WERI-Rb-1 (cell line): ENCODE measurements at regions not wholly inside any gene's neighbourhood (a gene's known extent, or its start where the extent isn't known, plus 50 kb on each side); places are given as distances from the start of the nearest gene placed in this dataset.

Experiments used
- DNase-seq: peaks from one replicate; pipeline ENCODE4 v3.0.0-alpha.2; 2020
- H3K27ac ChIP-seq: fragments of 250-450 bp; sonication (Bioruptor Pico); 2 replicates; pipeline ENCODE4 v1.5.1; 2020; ENCODE audit warnings: mild to moderate bottlenecking, moderate library complexity
- H3K27me3 ChIP-seq: fragments of 250-450 bp; sonication (Bioruptor Pico); 2 replicates; pipeline ENCODE4 v1.5.1; 2021; ENCODE audit warnings: mild to moderate bottlenecking, low read depth, moderate library complexity; ENCODE audit not compliant: insufficient read depth, severe bottlenecking
- H3K36me3 ChIP-seq: fragments of 250-450 bp; sonication (Bioruptor Pico); 2 replicates; pipeline ENCODE4 v1.5.1; 2020; ENCODE audit warnings: mild to moderate bottlenecking, moderate library complexity
- H3K4me3 ChIP-seq: 2 replicates; pipeline ENCODE4 v1.5.1; 2011; ENCODE audit warnings: low read depth, mild to moderate bottlenecking, control low read depth, low read length
- H3K9me3 ChIP-seq: fragments of 250-450 bp; sonication (Bioruptor Pico); 2 replicates; pipeline ENCODE4 v1.5.1; 2021; ENCODE audit warnings: mild to moderate bottlenecking, moderate library complexity; ENCODE audit not compliant: severe bottlenecking
- TF ChIP-seq, protein P1 (sequence below): IDR thresholded peaks from 2 replicates; pipeline ENCODE4 v1.5.1; 2011; ENCODE audit warnings: low read depth, mild to moderate bottlenecking, control low read depth, inconsistent platforms, low read length

DNA sequence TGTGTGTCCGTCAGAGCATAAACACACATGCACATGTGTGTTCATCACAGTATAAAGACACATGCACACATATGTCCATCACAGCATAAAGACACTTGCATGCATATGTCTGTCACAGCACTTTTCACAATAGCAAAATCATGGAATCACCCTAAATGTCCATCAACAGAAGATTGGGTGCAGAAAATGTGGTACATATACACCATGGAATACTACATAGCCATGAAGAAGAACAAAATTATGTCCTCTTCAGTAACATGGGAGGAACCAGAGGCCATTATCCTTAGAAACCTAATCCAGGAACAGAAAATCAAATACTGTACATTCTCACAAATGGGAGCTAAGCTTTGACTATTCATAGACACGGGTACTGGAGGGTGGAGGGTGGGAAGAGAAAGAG, 732.2 kb downstream of the GALR1 start:
- no peak overlapping the region for H3K4me3 ChIP-seq
- no peaks in the 10 kb centered on the region for H3K9me3 ChIP-seq
- DNase-seq, result no peak
- H3K36me3 ChIP-seq, result no peaks in the 10 kb centered on the region
- TF ChIP-seq, protein P1, sequence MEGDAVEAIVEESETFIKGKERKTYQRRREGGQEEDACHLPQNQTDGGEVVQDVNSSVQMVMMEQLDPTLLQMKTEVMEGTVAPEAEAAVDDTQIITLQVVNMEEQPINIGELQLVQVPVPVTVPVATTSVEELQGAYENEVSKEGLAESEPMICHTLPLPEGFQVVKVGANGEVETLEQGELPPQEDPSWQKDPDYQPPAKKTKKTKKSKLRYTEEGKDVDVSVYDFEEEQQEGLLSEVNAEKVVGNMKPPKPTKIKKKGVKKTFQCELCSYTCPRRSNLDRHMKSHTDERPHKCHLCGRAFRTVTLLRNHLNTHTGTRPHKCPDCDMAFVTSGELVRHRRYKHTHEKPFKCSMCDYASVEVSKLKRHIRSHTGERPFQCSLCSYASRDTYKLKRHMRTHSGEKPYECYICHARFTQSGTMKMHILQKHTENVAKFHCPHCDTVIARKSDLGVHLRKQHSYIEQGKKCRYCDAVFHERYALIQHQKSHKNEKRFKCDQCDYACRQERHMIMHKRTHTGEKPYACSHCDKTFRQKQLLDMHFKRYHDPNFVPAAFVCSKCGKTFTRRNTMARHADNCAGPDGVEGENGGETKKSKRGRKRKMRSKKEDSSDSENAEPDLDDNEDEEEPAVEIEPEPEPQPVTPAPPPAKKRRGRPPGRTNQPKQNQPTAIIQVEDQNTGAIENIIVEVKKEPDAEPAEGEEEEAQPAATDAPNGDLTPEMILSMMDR, result no peak
- no peaks in the 10 kb centered on the region for H3K27me3 ChIP-seq
- no peak overlapping the region for H3K27ac ChIP-seq

DNA sequence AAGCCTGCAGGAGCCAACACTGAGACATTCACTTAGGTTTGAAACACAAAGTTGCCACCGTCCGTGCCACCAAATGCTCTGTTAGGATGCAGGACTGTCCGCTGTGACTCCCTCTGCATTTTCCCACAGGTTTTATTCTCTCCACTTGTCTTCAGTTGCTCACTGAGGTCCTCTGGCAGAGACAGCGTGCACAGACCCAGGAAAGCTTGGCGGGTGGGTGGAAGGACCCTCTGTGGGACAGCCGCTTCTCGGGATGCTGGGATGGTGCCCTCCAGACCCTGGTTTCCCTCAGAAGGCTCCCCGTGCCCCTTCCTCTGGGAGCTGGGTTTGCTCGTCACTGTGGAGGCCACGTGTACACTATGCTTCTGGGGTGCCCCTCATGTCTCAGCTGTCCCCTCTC, 733.6 kb downstream of the GALR1 start:
- Histone ChIP-seq H3K9me3 (no peaks in the 10 kb centered on the region), H3K27ac (no peak overlapping the region)
- TF ChIP-seq, protein P1, result no peak

DNA sequence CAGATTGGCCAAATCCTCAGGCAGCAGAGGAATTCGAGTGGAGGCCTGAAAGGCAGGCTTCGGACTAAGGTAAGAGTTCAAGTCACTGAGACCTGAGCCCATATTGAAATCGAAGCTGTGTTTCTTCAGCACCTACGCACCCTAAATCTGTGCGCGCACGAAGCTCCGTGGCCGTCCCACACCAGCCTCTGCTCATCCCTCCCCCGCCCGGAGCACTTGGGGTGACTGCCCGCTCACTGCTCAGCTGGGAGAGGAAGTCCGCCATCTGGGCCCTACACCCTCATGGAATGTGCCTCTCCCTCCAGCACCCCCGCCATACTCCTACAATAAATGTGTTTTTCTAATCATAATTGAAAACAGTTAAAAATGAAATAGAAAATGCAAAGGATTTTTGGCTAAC, 734.5 kb downstream of the GALR1 start:
- Histone ChIP-seq H3K27me3 (no peaks in the 10 kb centered on the region), H3K27ac (no peak overlapping the region), H3K9me3 (no peaks in the 10 kb centered on the region), H3K36me3 (no peaks in the 10 kb centered on the region), H3K4me3 (peak overlapping the region; percentile 1; the same call in 1 of the 2 replicates)
- peak; percentile 81 for DNase-seq
- TF ChIP-seq, protein P1, result no peak

More for the DNA sequence above, 733.6 kb downstream of the GALR1 start:
- no peaks in the 10 kb centered on the region for H3K27me3 ChIP-seq
- H3K36me3 ChIP-seq, result no peaks in the 10 kb centered on the region
- no peak overlapping the region for H3K4me3 ChIP-seq
- no peak for DNase-seq

DNA sequence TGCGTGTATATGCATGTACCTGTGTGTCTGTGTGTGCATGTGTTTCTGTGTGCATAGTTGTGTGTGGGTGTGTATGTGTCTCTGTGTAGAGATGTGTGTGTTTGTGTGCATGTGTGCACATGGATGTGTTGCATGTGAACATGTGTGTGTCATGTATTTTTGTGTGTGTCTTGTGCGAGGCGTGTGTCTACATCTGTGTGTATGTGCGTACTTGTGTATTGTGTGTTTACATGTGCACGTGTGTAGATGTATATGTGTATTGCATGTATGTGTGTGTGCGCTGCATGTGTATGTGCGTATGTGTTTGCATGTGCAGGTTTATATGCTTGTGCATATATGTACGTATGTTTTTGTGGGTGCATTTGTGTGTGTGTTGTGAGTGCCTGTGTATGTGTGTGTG, 735.2 kb downstream of the GALR1 start:
- Histone ChIP-seq H3K9me3 (no peaks in the 10 kb centered on the region), H3K27ac (no peak overlapping the region), H3K27me3 (no peaks in the 10 kb centered on the region), H3K4me3 (no peak overlapping the region), H3K36me3 (no peaks in the 10 kb centered on the region)
- DNase-seq, result no peak
- TF ChIP-seq, protein P1, result no peak

DNA sequence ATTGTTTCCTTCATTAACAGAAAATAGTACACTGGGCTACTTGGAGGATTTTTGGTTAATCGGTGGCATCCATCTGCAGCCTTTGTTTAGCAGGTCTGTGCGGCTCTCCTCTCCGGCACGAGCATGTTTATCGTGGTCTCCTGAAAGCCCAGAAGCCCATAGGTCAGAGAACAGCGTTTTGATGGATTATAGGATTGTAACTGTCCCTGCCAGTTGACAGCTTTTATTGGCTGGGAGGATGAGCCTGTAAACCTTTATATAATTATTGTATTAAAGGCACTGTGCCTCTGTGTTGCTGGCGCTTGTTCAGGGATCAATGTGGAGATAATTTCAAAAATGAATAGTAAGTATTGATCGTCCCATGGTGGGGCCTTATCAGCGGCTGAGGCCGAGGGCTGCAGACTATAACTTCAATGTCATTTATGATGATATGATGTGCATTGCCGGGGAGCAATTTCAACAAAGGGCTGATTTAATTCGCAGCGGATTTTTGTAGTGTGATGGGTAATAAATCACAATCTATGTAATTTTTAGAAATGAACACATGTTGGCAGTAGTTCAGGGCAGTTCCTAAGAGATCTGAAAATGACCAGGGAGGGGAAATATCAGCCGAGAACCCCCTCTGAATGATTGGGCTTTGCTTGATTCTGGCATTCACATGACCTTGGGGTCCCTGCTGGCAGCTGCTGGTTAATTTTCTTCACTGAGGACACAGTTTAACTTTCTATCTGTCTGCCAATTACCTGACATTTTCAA, 736.1 kb downstream of the GALR1 start:
- H3K4me3 ChIP-seq, result peak overlapping the region; percentile 35
- no peaks in the 10 kb centered on the region for H3K27me3 ChIP-seq
- H3K27ac ChIP-seq, result peak overlapping the region; percentile 74
- H3K36me3 ChIP-seq, result no peaks in the 10 kb centered on the region
- no peaks in the 10 kb centered on the region for H3K9me3 ChIP-seq
- DNase-seq, result peak; percentile 71
- TF ChIP-seq, protein P1, result no peak

DNA sequence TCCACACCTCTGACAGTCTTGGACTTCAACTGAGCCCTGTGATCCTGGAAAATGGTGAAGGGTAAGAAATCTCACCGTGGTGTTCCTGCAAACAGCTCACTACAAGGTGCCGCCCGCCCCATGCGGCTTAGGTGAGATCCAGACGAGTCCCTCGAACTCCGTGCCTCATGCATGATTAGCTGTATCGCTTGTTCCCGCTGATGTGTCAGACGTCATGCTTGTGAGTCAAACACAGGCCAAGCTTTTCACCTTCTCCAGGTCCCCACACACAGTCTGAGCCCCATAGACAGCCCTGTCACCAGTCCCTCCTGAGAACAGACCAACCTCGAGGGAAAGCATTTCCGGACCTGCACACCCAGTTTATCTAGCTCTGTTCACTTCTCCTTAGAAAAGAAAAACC, 740.5 kb downstream of the GALR1 start:
- H3K27ac ChIP-seq, result no peak overlapping the region
- no peak for DNase-seq
- no peaks in the 10 kb centered on the region for H3K27me3 ChIP-seq
- H3K36me3 ChIP-seq, result no peaks in the 10 kb centered on the region
- TF ChIP-seq, protein P1, result no peak
- H3K4me3 ChIP-seq, result no peak overlapping the region
- H3K9me3 ChIP-seq, result no peaks in the 10 kb centered on the region
